DND-41 (cell line): ENCODE measurements at regions not wholly inside any gene's neighbourhood (a gene's known extent, or its start where the extent isn't known, plus 50 kb on each side); places are given as distances from the start of the nearest gene placed in this dataset.
A peak's percentile ranks its signal among the peaks of the same experiment; 100 is the strongest.

ENCODE experiments used
- ATAC-seq: fragments of 200-7000 bp; cut with Tn5 transposase; 3 replicates; pipeline ENCODE4 v1.9.1; 2021; ENCODE audit warnings: low read depth; ENCODE audit not compliant: insufficient read depth
- DNase-seq: peaks from one replicate; pipeline ENCODE4 v3.0.0-alpha.2; 2020
- H2AFZ ChIP-seq: 2 replicates; pipeline ENCODE4 v1.6.0; 2012; ENCODE audit warnings: low read depth, low read length
- H3K27ac ChIP-seq: 2 replicates; pipeline ENCODE4 v1.5.1; 2012; ENCODE audit warnings: low read length, inconsistent platforms
- H3K27me3 ChIP-seq: fragments of 200-600 bp; sonication (generic); 2 replicates; pipeline ENCODE4 v1.6.0; 2012; ENCODE audit warnings: low read length, mild to moderate bottlenecking, inconsistent platforms; ENCODE audit not compliant: insufficient read depth, poor library complexity
- H3K36me3 ChIP-seq: 2 replicates; pipeline ENCODE4 v1.5.1; 2012; ENCODE audit warnings: low read length, inconsistent platforms; ENCODE audit not compliant: insufficient read depth
- H3K4me1 ChIP-seq: 2 replicates; pipeline ENCODE4 v1.5.1; 2012; ENCODE audit warnings: mild to moderate bottlenecking, low read length; ENCODE audit not compliant: insufficient read depth
- H3K4me2 ChIP-seq: 2 replicates; pipeline ENCODE4 v1.6.0; 2012; ENCODE audit warnings: mild to moderate bottlenecking, moderate library complexity, low read length, inconsistent platforms; ENCODE audit not compliant: insufficient read depth
- H3K4me3 ChIP-seq, 2 experiments: fragments of 200-600 bp in 1 of 2; shearing (Covaris generic) in 1 of 2; 2 replicates each; pipeline ENCODE4 v1.5.1; 2012 to 2016; ENCODE audit warnings: inconsistent platforms in 2 of 2, low read length in 2 of 2, mild to moderate bottlenecking in 2 of 2, low read depth in 1 of 2, moderate library complexity in 1 of 2
- H3K79me2 ChIP-seq: 2 replicates; pipeline ENCODE4 v1.6.0; 2012; ENCODE audit warnings: low read length, inconsistent platforms; ENCODE audit not compliant: insufficient read depth
- H3K9ac ChIP-seq: 2 replicates; pipeline ENCODE4 v1.6.0; 2012; ENCODE audit warnings: low read depth, mild to moderate bottlenecking, inconsistent platforms, low read length, moderate library complexity
- H3K9me3 ChIP-seq: 2 replicates; pipeline ENCODE4 v1.5.1; 2012; ENCODE audit warnings: low read length, moderate library complexity, mild to moderate bottlenecking, inconsistent platforms; ENCODE audit not compliant: insufficient read depth, severe bottlenecking
- H4K20me1 ChIP-seq: 2 replicates; pipeline ENCODE4 v1.6.0; 2012; ENCODE audit warnings: low read length; ENCODE audit not compliant: insufficient read depth
- CTCF ChIP-seq: IDR thresholded peaks from 2 replicates; pipeline ENCODE4 v1.5.1; 2012; ENCODE audit warnings: borderline replicate concordance, low read length, moderate library complexity, mild to moderate bottlenecking; ENCODE audit not compliant: poor library complexity, severe bottlenecking; ENCODE audit errors: extremely low read depth
- EZH2 ChIP-seq: IDR thresholded peaks from 3 replicates; pipeline ENCODE4 v1.6.1; 2012; ENCODE audit warnings: borderline replicate concordance, low read depth, mild to moderate bottlenecking, moderate library complexity, low read length, inconsistent platforms; ENCODE audit not compliant: severe bottlenecking

- Histone ChIP-seq H2AFZ (no peak overlapping the region), H3K9ac (no peak overlapping the region), H3K79me2 (no peaks in the 10 kb centered on the region), H3K4me3 (no peak overlapping the region), H3K36me3 (no peaks in the 10 kb centered on the region), H3K27me3 (no peaks in the 10 kb centered on the region), H4K20me1 (no peaks in the 10 kb centered on the region), H3K9me3 (no peaks in the 10 kb centered on the region), H3K4me1 (no peaks in the 10 kb centered on the region), H3K27ac (no peak overlapping the region), H3K4me2 (no peak overlapping the region)
- ATAC-seq (no peak), DNase-seq (no peak)
- TF ChIP-seq CTCF (peak; percentile 53), EZH2 (no peak)
Observed at GRCh38 chr3:75171630-75172230, 492.4 kb upstream of the FRG2C start.

- no peak for TF ChIP-seq EZH2
- no peak for TF ChIP-seq CTCF
- Histone ChIP-seq H2AFZ (no peak overlapping the region), H3K36me3 (no peaks in the 10 kb centered on the region), H3K27ac (no peak overlapping the region), H4K20me1 (no peaks in the 10 kb centered on the region), H3K4me1 (no peaks in the 10 kb centered on the region), H3K27me3 (no peaks in the 10 kb centered on the region), H3K9ac (no peak overlapping the region), H3K4me3 (no peak overlapping the region), H3K9me3 (no peaks in the 10 kb centered on the region), H3K79me2 (no peaks in the 10 kb centered on the region), H3K4me2 (no peak overlapping the region)
- no peak for ATAC-seq
- no peak for DNase-seq
Observed at GRCh38 chr3:75176937-75177336, 487.2 kb upstream of the FRG2C start.

- Histone ChIP-seq H3K79me2 (no peaks in the 10 kb centered on the region), H3K4me3 (no peak overlapping the region), H3K36me3 (no peaks in the 10 kb centered on the region), H4K20me1 (no peaks in the 10 kb centered on the region), H3K9ac (no peak overlapping the region), H3K4me1 (no peaks in the 10 kb centered on the region), H3K27ac (no peak overlapping the region), H3K9me3 (no peaks in the 10 kb centered on the region), H3K4me2 (no peak overlapping the region), H2AFZ (no peak overlapping the region), H3K27me3 (no peaks in the 10 kb centered on the region)
- TF ChIP-seq CTCF (no peak), EZH2 (no peak)
- DNase-seq (no peak), ATAC-seq (no peak)
Observed at GRCh38 chr3:75180235-75180944, 483.7 kb upstream of the FRG2C start.

- TF ChIP-seq CTCF (no peak), EZH2 (no peak)
- H3K79me2 ChIP-seq, result no peaks in the 10 kb centered on the region
- H2AFZ ChIP-seq, result no peak overlapping the region
- no peak overlapping the region for H3K4me2 ChIP-seq
- DNase-seq (no peak), ATAC-seq (no peak)
- H3K27me3 ChIP-seq, result no peaks in the 10 kb centered on the region
- H3K27ac ChIP-seq, result no peak overlapping the region
- no peak overlapping the region for H3K9ac ChIP-seq
- no peaks in the 10 kb centered on the region for H3K4me1 ChIP-seq
- no peak overlapping the region for H3K4me3 ChIP-seq
- no peaks in the 10 kb centered on the region for H3K36me3 ChIP-seq
- no peaks in the 10 kb centered on the region for H3K9me3 ChIP-seq
- H4K20me1 ChIP-seq, result no peaks in the 10 kb centered on the region
Observed at GRCh38 chr3:75180945-75181298, 483.2 kb upstream of the FRG2C start.
